GM23338 (cell line): ENCODE measurements at regions not wholly inside any gene's neighbourhood (a gene's known extent, or its start where the extent isn't known, plus 50 kb on each side); places are given as distances from the start of the nearest gene placed in this dataset.

Experiments used
- ATAC-seq: fragments of 200-7000 bp; cut with Tn5 transposase; 3 replicates; pipeline ENCODE4 v1.9.1; 2020
- DNase-seq: peaks from one replicate; pipeline ENCODE4 v3.0.0-alpha.2; 2015; ENCODE audit warnings: low spot score
- H2AFZ ChIP-seq: fragments of 200-600 bp; sonication (generic); 2 replicates; pipeline ENCODE4 v1.8.0; 2016; ENCODE audit warnings: antibody characterized with exemption, mild to moderate bottlenecking, moderate library complexity
- H3F3A ChIP-seq: fragments of 200-600 bp; sonication (generic); replicated peaks from 2 replicates; pipeline ENCODE4 v1.8.0; 2017; ENCODE audit warnings: antibody characterized with exemption, mixed run types, low read depth
- H3K27ac ChIP-seq: fragments of 200-600 bp; sonication (generic); 2 replicates; pipeline ENCODE4 v1.6.1; 2016; ENCODE audit warnings: low read depth
- H3K27me3 ChIP-seq: fragments of 200-600 bp; sonication (generic); 2 replicates; pipeline ENCODE4 v1.8.0; 2016; ENCODE audit warnings: mild to moderate bottlenecking, mixed run types, moderate library complexity; ENCODE audit not compliant: insufficient read depth
- H3K36me3 ChIP-seq: fragments of 200-600 bp; sonication (generic); 2 replicates; pipeline ENCODE4 v1.8.0; 2016; ENCODE audit warnings: mild to moderate bottlenecking; ENCODE audit not compliant: insufficient read depth
- H3K4me1 ChIP-seq: fragments of 200-600 bp; sonication (generic); 2 replicates; pipeline ENCODE4 v1.8.0; 2016; ENCODE audit warnings: mild to moderate bottlenecking, moderate library complexity; ENCODE audit not compliant: insufficient read depth
- H3K4me2 ChIP-seq: fragments of 200-600 bp; sonication (generic); 2 replicates; pipeline ENCODE4 v1.7.1; 2017; ENCODE audit warnings: mixed run types
- H3K4me3 ChIP-seq: fragments of 200-600 bp; sonication (generic); 2 replicates; pipeline ENCODE4 v1.6.1; 2016; ENCODE audit warnings: mixed run types
- H3K79me2 ChIP-seq: fragments of 200-600 bp; sonication (generic); replicated peaks from 2 replicates; pipeline ENCODE4 v1.8.0; 2017; ENCODE audit warnings: mild to moderate bottlenecking; ENCODE audit not compliant: insufficient read depth
- H3K9me2 ChIP-seq: fragments of 200-600 bp; sonication (generic); 2 replicates; pipeline ENCODE4 v1.8.0; 2017; ENCODE audit not compliant: insufficient read depth
- H4K20me1 ChIP-seq: fragments of 200-600 bp; sonication (generic); replicated peaks from 2 replicates; pipeline ENCODE4 v1.8.0; 2017; ENCODE audit warnings: mild to moderate bottlenecking; ENCODE audit not compliant: insufficient read depth
- H3K27ac Mint-ChIP-seq: 2 replicates; pipeline ENCODE4 v1.8.0; 2020; ENCODE audit warnings: inconsistent platforms, mild to moderate bottlenecking, moderate library complexity, mixed read lengths
- H3K27me3 Mint-ChIP-seq: 3 replicates; pipeline ENCODE4 v1.8.0; 2022; ENCODE audit warnings: low read depth, mild to moderate bottlenecking, moderate library complexity, mixed read lengths, inconsistent platforms; ENCODE audit not compliant: insufficient read depth, poor library complexity
- H3K36me3 Mint-ChIP-seq: 3 replicates; pipeline ENCODE4 v1.8.0; 2021; ENCODE audit warnings: low read depth, mild to moderate bottlenecking, inconsistent platforms, moderate library complexity, mixed read lengths
- H3K4me1 Mint-ChIP-seq: 3 replicates; pipeline ENCODE4 v1.8.0; 2020; ENCODE audit warnings: mild to moderate bottlenecking, inconsistent platforms, mixed read lengths
- H3K4me3 Mint-ChIP-seq: 3 replicates; pipeline ENCODE4 v1.8.0; 2021; ENCODE audit warnings: moderate library complexity, mild to moderate bottlenecking, inconsistent platforms, mixed read lengths
- H3K9me3 Mint-ChIP-seq: 3 replicates; pipeline ENCODE4 v1.8.0; 2020; ENCODE audit warnings: moderate library complexity, mild to moderate bottlenecking, inconsistent platforms, mixed read lengths
- CREB1 ChIP-seq: fragments of 250-450 bp; sonication (Bioruptor Pico); IDR thresholded peaks from 2 replicates; pipeline ENCODE4 v1.5.0; 2020; ENCODE audit warnings: low read depth, mild to moderate bottlenecking, moderate library complexity
- CTCF ChIP-seq, 2 experiments: fragments of 200-600 bp in 1 of 2; sonication (generic) in 1 of 2; conservative IDR thresholded peaks; 2 replicates each; pipeline versions ENCODE4 v1.5.1 to v1.6.1; 2016 to 2017; ENCODE audit warnings: antibody characterized with exemption in 2 of 2, low read depth in 2 of 2, mild to moderate bottlenecking in 2 of 2, moderate library complexity in 1 of 2
- ETS1 ChIP-seq: IDR thresholded peaks from 2 replicates; pipeline ENCODE4 v1.6.1; 2016; ENCODE audit warnings: antibody characterized with exemption
- EZH2 ChIP-seq: fragments of 200-600 bp; sonication (generic); IDR thresholded peaks from one replicate; pipeline ENCODE4 v1.8.0; 2017; ENCODE audit warnings: antibody characterized with exemption, mild to moderate bottlenecking, low read depth; ENCODE audit not compliant: unreplicated experiment
- EZH2phosphoT487 ChIP-seq: fragments of 200-600 bp; sonication (generic); IDR thresholded peaks from one replicate; pipeline ENCODE4 v1.8.1; 2018; ENCODE audit warnings: antibody characterized with exemption; ENCODE audit not compliant: unreplicated experiment
- JUNB ChIP-seq: IDR thresholded peaks from one replicate; pipeline ENCODE4 v1.6.1; 2016; ENCODE audit warnings: antibody characterized with exemption; ENCODE audit not compliant: unreplicated experiment
- NANOG ChIP-seq: IDR thresholded peaks from 2 replicates; pipeline ENCODE4 v1.6.1; 2016; ENCODE audit warnings: antibody characterized with exemption, borderline replicate concordance
- POLR2AphosphoS5 ChIP-seq: IDR thresholded peaks from 2 replicates; pipeline ENCODE4 v1.6.1; 2016; ENCODE audit warnings: antibody characterized with exemption, low read depth
- REST ChIP-seq: IDR thresholded peaks from one replicate; pipeline ENCODE4 v1.6.1; 2018; ENCODE audit warnings: antibody characterized with exemption; ENCODE audit not compliant: unreplicated experiment
- STAT1 ChIP-seq: IDR thresholded peaks from one replicate; pipeline ENCODE4 v1.6.1; 2016; ENCODE audit warnings: antibody characterized with exemption; ENCODE audit not compliant: unreplicated experiment
- ZNF114 ChIP-seq: fragments of 250-450 bp; sonication (Bioruptor Pico); IDR thresholded peaks from 2 replicates; pipeline ENCODE4 v1.5.0; 2020; ENCODE audit warnings: mild to moderate bottlenecking, moderate library complexity
- ZNF331 ChIP-seq: fragments of 250-450 bp; sonication (Bioruptor Pico); IDR thresholded peaks from 2 replicates; pipeline ENCODE4 v1.5.0; 2020; ENCODE audit warnings: low read depth, mild to moderate bottlenecking, moderate library complexity
- ZNF462 ChIP-seq: fragments of 250-450 bp; sonication (Bioruptor Pico); IDR thresholded peaks from 2 replicates; pipeline ENCODE4 v1.5.0; 2020; ENCODE audit warnings: mild to moderate bottlenecking, moderate library complexity

DNA sequence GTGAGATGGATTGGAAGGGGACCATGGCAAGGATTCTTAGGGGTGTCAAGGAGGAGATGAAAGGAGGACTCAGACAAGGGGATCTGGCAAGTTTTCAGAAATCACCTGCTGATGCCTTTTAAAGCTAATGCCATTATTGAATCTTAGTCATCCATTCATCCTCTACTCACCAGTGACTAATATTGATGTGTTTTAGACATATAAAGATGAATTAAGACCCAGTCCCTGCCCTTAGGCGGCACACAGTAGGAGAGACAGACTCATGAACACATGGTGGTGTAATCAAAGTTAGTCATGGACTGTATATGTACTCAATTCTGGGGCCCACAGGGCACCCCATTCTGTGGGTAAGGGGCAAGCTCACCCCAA lies 56.5 kb upstream of the ATL2 start:
- Histone ChIP-seq H2AFZ (no peak overlapping the region), H3K4me3 (no peak overlapping the region), H3K4me2 (no peak overlapping the region), H3K4me1 (peaks cover 28% of the 10 kb centered on the region), H3K27me3 (no peaks in the 10 kb centered on the region), H3K79me2 (no peaks in the 10 kb centered on the region), H4K20me1 (no peaks in the 10 kb centered on the region), H3K27ac (no peak overlapping the region), H3F3A (no peaks in the 10 kb centered on the region), H3K36me3 (no peaks in the 10 kb centered on the region), H3K9me2 (peaks cover 5% of the 10 kb centered on the region)
- H3K27ac Mint-ChIP-seq: no peak overlapping the region
- DNase-seq (no peak), ATAC-seq (no peak)
- H3K27me3 Mint-ChIP-seq: peaks cover 3% of the 10 kb centered on the region
- 0 out of 3 replicates have a peak, but pooled peaks cover 2% of the 10 kb centered on the region for H3K36me3 Mint-ChIP-seq
- peaks cover 8% of the 10 kb centered on the region for H3K9me3 Mint-ChIP-seq
- H3K4me3 Mint-ChIP-seq: no peak overlapping the region
- TF ChIP-seq NANOG: no peak
- TF ChIP-seq EZH2phosphoT487: no peak
- no peak for TF ChIP-seq EZH2
- TF ChIP-seq JUNB: no peak
- TF ChIP-seq POLR2AphosphoS5: no peak
- TF ChIP-seq ZNF331: no peak
- no peak for TF ChIP-seq ETS1
- no peak for TF ChIP-seq STAT1
- no peak for TF ChIP-seq ZNF114 (CRISPR knock-in tag)
- TF ChIP-seq CREB1 (CRISPR knock-in tag): no peak
- no peak for TF ChIP-seq CTCF (conservative IDR thresholded peaks at IDR 0.05; ENCODE audit: low read depth in 2 of 2)
- TF ChIP-seq REST: no peak
- no peak for TF ChIP-seq ZNF462 (CRISPR knock-in tag)
- H3K4me1 Mint-ChIP-seq: peaks cover 35% of the 10 kb centered on the region
